GM12873 (cell line): ENCODE measurements at regions not wholly inside any gene's neighbourhood (a gene's known extent, or its start where the extent isn't known, plus 50 kb on each side); places are given as distances from the start of the nearest gene placed in this dataset.

Source experiments
- CTCF ChIP-seq: IDR thresholded peaks from 2 replicates; pipeline ENCODE4 v1.5.1; 2012; ENCODE audit warnings: low read depth, mild to moderate bottlenecking, moderate library complexity, low read length, control low read depth; ENCODE audit not compliant: insufficient read depth; ENCODE audit errors: missing control alignments

- no peak for TF ChIP-seq CTCF
Observed at GRCh38 chr3:59515966-59516365, 466.1 kb upstream of the CFAP20DC start.

DNA sequence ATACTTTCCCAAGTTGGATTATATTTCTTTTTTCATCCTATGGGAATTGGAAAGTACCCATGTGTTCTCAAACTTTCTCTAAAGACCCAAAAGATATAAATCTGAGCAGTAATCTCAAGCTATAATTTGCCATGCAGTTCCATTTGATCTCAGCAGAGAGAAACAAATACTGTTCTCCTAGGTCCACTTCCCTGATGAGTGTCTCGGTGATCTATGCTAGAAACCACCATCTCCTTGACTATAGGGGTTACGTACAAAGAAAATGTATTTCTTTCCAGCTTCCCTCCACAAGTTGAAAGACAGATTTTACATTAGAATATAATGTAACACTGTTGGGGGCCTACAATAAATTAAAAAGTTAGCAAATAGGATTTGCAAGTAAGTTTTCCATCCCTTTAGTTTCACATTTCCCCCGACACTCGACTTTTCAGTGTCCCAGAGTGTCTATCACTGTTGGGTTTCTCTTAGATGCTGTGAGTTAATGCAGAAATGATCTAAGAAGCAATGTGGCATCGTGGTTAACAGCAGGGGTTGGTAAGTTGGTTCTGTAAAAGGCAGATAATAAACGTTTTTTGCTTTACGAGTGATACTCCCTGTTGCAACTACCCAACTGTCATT is 465.1 kb upstream of the CFAP20DC start:
- TF ChIP-seq CTCF = no peak

- no peak for TF ChIP-seq CTCF
Observed at GRCh38 chr3:59513570-59513969, 463.7 kb upstream of the CFAP20DC start.

DNA sequence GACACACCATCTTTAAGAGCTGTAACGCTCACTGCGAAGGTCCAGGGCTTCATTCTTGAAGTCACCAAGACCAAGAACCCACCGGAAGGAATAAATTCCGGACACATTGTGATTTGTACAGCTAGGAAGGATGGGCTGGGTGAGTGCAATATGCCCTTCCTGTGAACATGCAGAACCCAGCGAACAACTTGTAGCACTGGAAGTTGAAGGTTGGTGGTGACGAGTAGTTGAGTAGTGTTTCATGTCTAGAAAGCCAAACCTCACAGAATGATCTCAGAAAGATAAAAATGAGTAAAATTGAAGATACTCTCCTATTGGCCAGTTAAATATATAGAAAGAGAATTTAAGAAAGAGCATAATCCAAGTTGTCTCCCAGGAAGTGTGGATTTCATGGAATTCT is 462.2 kb upstream of the CFAP20DC start:
- TF ChIP-seq CTCF = no peak

DNA sequence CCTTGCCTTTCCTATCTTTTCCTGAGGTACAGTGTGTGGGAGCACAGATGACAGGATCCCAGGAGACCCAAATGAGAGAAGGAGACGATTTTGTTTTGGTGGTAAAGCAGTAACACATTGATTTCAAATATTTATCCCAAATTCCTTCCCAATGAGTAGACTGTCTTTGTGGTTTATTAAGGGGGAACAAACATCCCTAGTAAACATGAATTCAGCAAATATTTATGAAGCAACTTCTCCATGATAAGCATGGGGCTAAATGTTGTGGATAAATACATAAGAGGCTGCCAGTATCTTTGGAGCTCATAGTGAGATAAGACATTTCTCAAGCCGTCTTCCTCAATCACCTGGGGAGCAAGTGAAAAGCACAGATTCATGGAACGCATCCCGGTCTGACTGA is 460.8 kb upstream of the CFAP20DC start:
- TF ChIP-seq CTCF = no peak

GRCh38 chr3:59508273-59508672 is 458.4 kb upstream of the CFAP20DC start:
- no peak for TF ChIP-seq CTCF

- TF ChIP-seq CTCF = no peak
Observed at GRCh38 chr3:59506191-59506590, 456.4 kb upstream of the CFAP20DC start.
